GM21515 (cell line): ENCODE measurements at regions not wholly inside any gene's neighbourhood (a gene's known extent, or its start where the extent isn't known, plus 50 kb on each side); places are given as distances from the start of the nearest gene placed in this dataset.

Source experiments
- ATAC-seq: cut with Tn5 transposase; IDR thresholded peaks from one replicate; pipeline ENCODE4 v1.9.1; 2021; ENCODE audit not compliant: unreplicated experiment

GRCh38 chr10:60728056-60728455, 50.2 kb upstream of the CDK1 start:
- ATAC-seq = no peak

DNA sequence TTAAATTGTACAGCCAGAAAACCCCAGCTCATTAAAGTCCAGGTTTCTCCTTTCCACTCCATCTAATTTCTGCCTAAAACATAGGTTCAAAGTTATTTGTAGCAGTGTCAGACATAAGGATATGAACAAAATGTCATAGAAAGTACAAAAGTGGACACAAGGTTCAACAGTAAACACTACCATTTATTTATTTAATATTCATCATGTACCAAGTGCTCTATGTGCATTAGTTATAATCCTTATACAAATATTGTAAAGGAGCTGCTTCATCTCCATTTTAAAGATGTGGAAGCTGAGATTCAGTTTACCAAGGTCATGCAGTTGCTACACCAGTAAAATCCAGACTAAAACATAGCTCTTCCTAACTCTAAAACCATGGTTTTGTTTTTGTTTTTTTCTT, 52.0 kb upstream of the CDK1 start:
- ATAC-seq = no peak

DNA sequence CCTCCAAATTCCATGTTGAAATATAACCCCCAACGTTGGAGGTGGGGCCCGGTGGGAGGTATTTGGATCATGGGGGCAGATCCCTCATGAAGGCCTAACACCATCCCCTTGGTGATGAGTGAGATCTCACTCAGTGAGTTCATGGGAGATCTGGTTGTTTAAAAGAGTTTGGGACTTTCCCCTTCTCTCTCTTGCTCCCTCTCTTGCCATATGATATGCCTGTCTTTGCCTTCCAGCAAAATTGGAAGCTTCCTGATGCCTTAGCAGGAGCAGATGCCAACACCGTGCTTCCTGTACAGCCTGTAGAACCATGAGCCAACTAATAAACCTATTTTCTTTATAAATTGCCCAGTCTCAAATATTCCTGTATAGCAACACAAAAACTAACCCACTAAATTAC, 55.7 kb upstream of the CDK1 start:
- ATAC-seq = no peak

DNA sequence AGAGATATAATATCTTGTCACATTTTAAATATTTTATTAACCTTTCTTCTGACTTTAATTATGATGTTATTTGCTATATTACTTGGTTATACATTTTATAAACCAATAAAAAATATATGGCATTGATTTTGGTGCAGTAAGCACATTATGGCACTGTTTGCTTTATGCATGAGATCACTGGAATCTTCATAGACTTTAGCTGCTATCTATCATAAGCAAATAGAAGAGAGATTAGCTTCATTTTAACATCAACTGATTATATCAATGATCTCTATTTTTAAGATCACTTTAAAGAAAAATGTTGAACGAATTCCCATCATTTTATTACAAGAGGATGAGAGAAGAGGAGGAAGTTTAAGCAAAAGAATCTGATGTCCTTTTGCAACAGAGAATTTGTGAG, 58.6 kb upstream of the CDK1 start:
- no peak for ATAC-seq

DNA sequence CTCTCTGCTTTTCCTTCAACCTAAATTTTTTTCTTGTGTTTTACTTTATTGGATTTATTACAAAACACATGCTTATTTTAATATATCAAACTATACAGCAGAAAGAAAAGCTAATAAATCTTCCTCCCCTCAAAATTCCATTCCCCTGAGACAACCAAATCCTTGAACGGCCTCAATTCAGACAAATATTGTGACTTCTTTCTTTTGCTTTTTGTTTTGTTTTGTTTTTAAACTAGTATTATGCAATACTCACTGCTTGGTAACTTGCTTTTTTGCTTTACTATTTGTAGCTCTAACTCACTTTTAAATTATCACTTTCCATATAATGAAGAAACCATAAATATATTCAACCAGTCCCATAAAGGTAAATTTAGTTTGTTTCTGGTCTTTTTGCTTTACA, 59.4 kb upstream of the CDK1 start:
- no peak for ATAC-seq

GRCh38 chr10:60717852-60718251, 60.4 kb upstream of the CDK1 start:
- peak; percentile 84 for ATAC-seq

DNA sequence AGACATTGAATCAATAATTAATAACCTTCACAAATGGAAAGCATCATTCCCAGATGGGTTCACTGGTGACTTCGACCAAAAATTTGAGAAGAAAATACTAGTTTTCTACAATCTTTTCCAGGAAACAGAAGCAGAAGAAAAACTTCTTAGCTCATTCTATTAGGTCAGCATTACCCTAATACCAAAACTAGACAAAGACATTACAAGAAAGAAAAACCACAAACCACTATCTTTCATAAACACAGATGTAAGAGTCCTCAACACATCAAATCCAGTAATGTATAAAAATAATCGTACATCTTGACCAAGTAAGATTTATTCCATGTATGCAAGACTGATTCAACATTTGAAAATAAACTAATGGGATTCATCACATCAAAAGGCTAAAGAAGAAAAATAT, 64.0 kb upstream of the CDK1 start:
- no peak for ATAC-seq

DNA sequence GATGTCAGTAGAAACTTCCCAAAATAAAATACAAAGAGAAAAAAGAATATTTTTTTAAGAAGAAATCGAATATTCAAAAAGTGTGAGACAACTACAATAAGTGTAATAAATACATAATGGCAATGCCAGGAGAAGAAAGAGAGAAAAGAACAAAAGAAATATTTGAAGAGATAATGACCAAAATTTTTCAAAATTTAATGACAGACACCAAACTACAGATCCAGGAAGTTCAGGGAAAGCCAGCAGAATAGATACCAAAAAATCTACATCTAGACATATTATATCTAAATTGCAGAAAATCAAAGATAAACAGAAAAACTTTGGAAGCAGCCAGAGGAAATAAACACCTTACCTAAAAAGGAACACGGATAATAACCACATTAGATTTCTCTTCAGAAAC, 66.8 kb upstream of the CDK1 start:
- ATAC-seq = no peak

DNA sequence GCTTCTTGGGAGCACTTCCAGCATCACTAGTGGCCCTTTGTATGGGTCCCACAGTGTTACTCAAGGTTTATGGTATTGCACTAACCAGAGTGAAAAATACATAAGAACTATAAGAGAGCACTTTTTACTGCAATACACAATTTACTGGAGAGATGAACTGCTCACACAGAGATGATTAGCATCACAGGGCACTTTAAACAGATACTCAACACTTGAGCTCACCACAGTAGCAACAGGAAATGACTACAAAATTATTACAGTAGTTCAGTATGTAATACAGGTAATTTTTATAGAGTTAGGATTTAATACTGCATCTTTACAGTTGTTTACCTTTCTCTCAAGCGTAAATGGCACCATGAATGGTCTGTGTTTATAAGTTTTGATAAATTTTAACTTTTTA, 68.2 kb upstream of the CDK1 start:
- ATAC-seq = no peak

DNA sequence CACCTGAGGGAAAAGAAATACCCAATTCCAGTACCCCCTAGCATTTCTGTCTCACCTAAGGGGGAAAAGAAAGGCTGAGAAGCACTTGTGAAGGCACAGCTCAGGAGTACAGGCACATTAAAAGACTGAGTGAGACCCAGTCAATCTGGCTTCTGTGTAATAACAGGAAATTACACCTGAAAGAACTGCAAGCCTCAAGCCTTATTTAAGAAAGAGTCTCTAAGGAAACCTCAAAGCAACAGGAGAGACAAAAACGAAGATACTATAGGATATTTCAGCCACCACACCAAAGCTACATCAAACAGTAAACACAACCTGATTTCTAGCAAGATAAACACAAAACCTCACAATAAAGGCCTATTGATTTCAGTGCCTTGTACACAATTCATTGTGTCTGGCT, 69.6 kb upstream of the CDK1 start:
- ATAC-seq = no peak

GRCh38 chr10:60707841-60708240, 70.4 kb upstream of the CDK1 start:
- no peak for ATAC-seq

- ATAC-seq = no peak
These were observed 72.1 kb upstream of the CDK1 start for GRCh38 chr10:60706146-60706545.

- no peak for ATAC-seq
These were observed 72.9 kb upstream of the CDK1 start for GRCh38 chr10:60705376-60705775.

DNA sequence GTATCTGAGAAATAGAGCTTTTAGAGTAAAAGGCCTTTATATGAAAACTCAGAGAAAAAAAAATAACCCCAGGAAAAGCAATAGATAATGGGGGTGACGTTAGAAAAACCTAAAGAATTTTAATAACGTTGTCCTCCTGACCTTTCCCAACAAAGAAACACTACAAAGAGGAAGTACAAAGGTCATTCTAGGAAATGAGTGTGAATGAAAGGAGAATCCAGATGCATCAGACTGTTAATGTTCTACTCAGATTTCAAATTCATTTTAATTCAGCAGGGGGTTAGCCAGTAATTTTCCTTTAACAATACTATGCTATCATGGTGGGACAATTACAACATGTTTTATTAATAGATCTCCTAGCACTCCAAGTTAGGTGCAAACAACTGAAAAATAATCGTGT, 73.8 kb upstream of the CDK1 start:
- no peak for ATAC-seq

GRCh38 chr10:60703266-60704041, 74.8 kb upstream of the CDK1 start:
- no peak for ATAC-seq

DNA sequence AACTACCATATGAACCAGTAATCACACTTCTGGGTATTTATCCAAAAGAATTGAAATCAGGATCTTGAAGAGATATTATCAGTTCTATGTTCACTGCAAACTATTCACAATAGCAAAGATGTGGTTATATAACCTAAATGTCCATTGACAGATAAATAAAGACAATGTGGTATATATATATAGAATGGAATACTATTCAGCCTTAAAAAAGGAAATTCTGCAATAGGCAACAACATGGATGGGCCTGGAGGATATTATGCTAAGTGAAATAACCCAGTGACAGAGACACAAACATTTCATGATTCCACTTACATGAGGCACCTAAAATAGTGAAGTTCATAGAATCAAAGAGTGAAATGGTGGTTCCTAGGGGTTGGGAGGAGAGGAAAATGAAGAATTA, 90.6 kb upstream of the CDK1 start:
- ATAC-seq = no peak

DNA sequence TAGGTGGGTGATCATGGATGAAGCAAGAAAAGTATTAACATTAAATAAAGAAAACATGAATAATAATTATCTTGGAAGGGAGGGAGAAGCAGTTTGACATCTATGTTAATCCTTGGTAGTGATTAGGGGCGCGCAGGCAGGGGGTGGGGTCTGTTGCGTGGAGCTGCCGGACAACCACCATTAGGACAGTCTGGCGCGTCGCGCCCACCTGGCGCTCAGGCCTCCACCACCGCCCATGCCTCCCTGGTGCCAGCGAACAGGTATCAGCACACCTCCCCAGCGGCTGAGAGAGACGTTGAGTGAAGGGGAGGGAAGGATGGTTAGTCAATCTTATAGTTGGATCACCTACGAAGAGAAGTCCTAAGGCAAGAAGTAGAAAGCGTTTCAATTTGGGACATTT, 94.2 kb upstream of the CDK1 start:
- no peak for ATAC-seq

DNA sequence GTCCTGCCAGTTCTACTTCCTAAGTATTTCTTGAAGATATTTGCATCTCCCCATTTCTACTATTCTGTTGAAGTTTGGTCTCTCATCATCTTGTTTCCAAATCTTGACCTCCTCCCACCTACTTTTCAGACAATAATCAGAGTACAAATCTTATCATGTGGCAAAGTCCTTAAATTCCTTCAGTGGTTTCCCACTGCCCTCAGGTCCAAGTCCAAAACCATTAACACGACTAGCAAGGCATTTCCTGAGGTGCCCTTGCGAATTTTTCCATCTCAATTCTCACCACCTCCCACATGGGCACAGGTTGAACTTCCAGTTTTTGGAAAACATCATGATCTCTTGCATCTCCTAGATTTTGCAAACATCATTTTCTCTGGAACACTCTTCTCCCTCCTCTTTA, 97.2 kb upstream of the CDK1 start:
- ATAC-seq = no peak

GRCh38 chr10:60679388-60679990, 98.8 kb upstream of the CDK1 start:
- no peak for ATAC-seq

GRCh38 chr10:60678978-60679377, 99.3 kb upstream of the CDK1 start:
- no peak for ATAC-seq

DNA sequence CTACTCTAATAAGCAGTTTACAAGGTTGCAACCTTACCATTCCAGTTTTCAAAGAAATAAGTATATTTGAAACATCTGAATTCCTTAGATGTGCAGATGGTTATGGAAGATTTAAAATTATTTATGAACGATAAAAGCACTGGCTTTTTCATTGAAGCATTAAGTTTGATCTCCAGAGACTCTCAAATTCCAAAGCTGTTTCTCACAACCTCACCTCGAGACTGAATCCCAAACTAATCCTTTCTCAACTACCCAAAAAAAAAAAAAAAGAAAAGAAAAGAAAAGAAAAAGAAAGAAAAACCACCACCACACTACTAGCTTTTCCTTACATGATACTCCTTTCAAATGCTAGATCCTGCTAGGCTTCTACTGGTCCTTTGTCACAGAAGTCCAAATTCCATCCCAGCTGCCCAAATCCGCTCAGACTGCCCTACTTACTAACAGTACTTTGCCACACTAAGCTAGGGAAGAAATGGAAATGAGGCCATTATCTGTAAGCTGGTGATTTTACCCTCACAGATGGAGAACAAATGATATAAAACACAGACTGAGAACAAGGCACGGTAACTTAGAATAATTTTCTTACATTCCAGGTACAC, 100.6 kb upstream of the CDK1 start:
- ATAC-seq = no peak

- ATAC-seq = no peak
These were observed 103.0 kb upstream of the CDK1 start for GRCh38 chr10:60675236-60675635.

- no peak for ATAC-seq
These were observed 108.8 kb upstream of the CDK1 start for GRCh38 chr10:60669501-60669900.
